GM23248 (cell line): ENCODE measurements at regions not wholly inside any gene's neighbourhood (a gene's known extent, or its start where the extent isn't known, plus 50 kb on each side); places are given as distances from the start of the nearest gene placed in this dataset.
A peak's percentile ranks its signal among the peaks of the same experiment; 100 is the strongest.

Experiments
- DNase-seq: peaks from one replicate; pipeline ENCODE4 v3.0.0-alpha.2; 2015
- H2AFZ ChIP-seq: fragments of 200-600 bp; sonication (generic); 2 replicates; pipeline ENCODE4 v1.6.1; 2016; ENCODE audit warnings: antibody characterized with exemption
- H3F3A ChIP-seq: fragments of 200-600 bp; sonication (generic); 2 replicates; pipeline ENCODE4 v1.6.1; 2016; ENCODE audit warnings: mild to moderate bottlenecking, antibody characterized with exemption, mixed run types; ENCODE audit not compliant: insufficient read depth
- H3K27ac ChIP-seq: fragments of 200-600 bp; sonication (generic); 2 replicates; pipeline ENCODE4 v1.5.1; 2016; ENCODE audit warnings: mild to moderate bottlenecking
- H3K27me3 ChIP-seq: fragments of 200-600 bp; sonication (generic); replicated peaks from 2 replicates; pipeline ENCODE4 v1.6.1; 2016; ENCODE audit warnings: mild to moderate bottlenecking; ENCODE audit not compliant: insufficient read depth
- H3K36me3 ChIP-seq: fragments of 200-600 bp; sonication (generic); 2 replicates; pipeline ENCODE4 v1.6.1; 2016; ENCODE audit warnings: low read depth, mild to moderate bottlenecking
- H3K4me1 ChIP-seq: fragments of 200-600 bp; sonication (generic); 2 replicates; pipeline ENCODE4 v1.6.1; 2016; ENCODE audit warnings: mild to moderate bottlenecking; ENCODE audit not compliant: insufficient read depth
- H3K4me2 ChIP-seq: fragments of 200-600 bp; sonication (generic); one replicate; pipeline ENCODE4 v1.6.1; 2016; ENCODE audit warnings: mild to moderate bottlenecking; ENCODE audit not compliant: unreplicated experiment
- H3K4me3 ChIP-seq: fragments of 200-600 bp; sonication (generic); 2 replicates; pipeline ENCODE4 v1.5.1; 2016; ENCODE audit warnings: mild to moderate bottlenecking
- H3K79me2 ChIP-seq: fragments of 200-600 bp; sonication (generic); 2 replicates; pipeline ENCODE4 v1.6.1; 2016; ENCODE audit warnings: mild to moderate bottlenecking; ENCODE audit not compliant: insufficient read depth
- H3K9ac ChIP-seq: fragments of 200-600 bp; sonication (generic); 2 replicates; pipeline ENCODE4 v1.6.1; 2016; ENCODE audit warnings: mild to moderate bottlenecking
- H3K9me2 ChIP-seq: fragments of 200-600 bp; sonication (generic); 2 replicates; pipeline ENCODE4 v1.6.1; 2016; ENCODE audit warnings: mixed run types, mild to moderate bottlenecking, moderate library complexity; ENCODE audit not compliant: insufficient read depth
- H3K9me3 ChIP-seq: fragments of 200-600 bp; sonication (generic); one replicate; pipeline ENCODE4 v1.6.1; 2017; ENCODE audit warnings: low read depth
- H4K20me1 ChIP-seq: fragments of 200-600 bp; sonication (generic); 2 replicates; pipeline ENCODE4 v1.6.0; 2016; ENCODE audit not compliant: insufficient read depth
- EZH2 ChIP-seq: fragments of 200-600 bp; sonication (generic); IDR thresholded peaks from 2 replicates; pipeline ENCODE4 v1.6.1; 2018; ENCODE audit warnings: antibody characterized with exemption, mild to moderate bottlenecking; ENCODE audit not compliant: insufficient read depth, poor library complexity, severe bottlenecking
- EZH2phosphoT487 ChIP-seq: fragments of 200-600 bp; sonication (generic); IDR thresholded peaks from 2 replicates; pipeline ENCODE4 v1.6.1; 2018; ENCODE audit warnings: antibody characterized with exemption, moderate library complexity, mild to moderate bottlenecking, low read depth; ENCODE audit not compliant: insufficient read depth
- WGBS, 2 experiments: methylation state at CpG; one replicate each; pipeline ENCODE4 v1.1.6; 2015 to 2017; ENCODE audit warnings: low lambda C conversion rate in 2 of 2, low coverage in 1 of 2; ENCODE audit errors: missing lambda C conversion rate in 2 of 2; 5-methylcytosine and 5-hydroxymethylcytosine counted together
- in situ Hi-C: fragments of 300-500 bp; cut with MboI; formaldehyde crosslinking; loops from 2 replicates; pipeline ENCODE4 v1.15.0; 2020

GRCh38 chr14:89017417-89017816, 193.0 kb downstream of the TTC8 start:
- 90 to 94% methylated on average over 4 of the region's 4 CpGs for WGBS, 2 experiments
- peak; percentile 30 for DNase-seq
- in situ Hi-C loops: loop anchor here (25.0 kb wide), 1 partner anchor 355 kb away; no protein-coding TSS in a partner anchor

DNA sequence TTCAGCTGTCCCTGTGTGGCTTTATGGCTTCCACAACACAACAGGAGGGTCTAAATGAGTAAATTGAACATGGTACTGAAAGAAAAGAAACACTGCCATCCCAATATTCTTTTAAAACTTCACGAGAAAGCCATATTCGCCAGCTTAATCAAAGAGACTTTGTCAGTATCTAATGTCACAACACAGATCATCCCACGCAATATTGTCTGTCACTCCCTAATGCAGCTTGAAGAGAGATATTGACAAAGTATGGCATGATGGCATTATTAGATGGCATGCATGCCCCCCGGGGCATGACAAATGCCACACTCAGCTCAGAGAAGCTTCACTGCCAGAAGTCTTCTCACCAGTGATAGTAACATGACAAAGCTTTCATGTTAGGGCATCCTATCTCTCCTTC, 197.8 kb downstream of the TTC8 start:
- peaks cover 22% of the 10 kb centered on the region for H3F3A ChIP-seq
- DNase-seq: no peak
- H3K4me1 ChIP-seq: peaks cover 10% of the 10 kb centered on the region; the same call in 1 of the 2 replicates
- H3K4me2 ChIP-seq: no peak overlapping the region
- H3K9ac ChIP-seq: no peak overlapping the region
- H3K79me2 ChIP-seq: no peaks in the 10 kb centered on the region
- in situ Hi-C loops: loop anchor here (10.0 to 25.0 kb wide), 2 partner anchors 360 to 893 kb away; no protein-coding TSS in a partner anchor
- H3K4me3 ChIP-seq: no peak overlapping the region
- H3K9me3 ChIP-seq: no peaks in the 10 kb centered on the region
- no peaks in the 10 kb centered on the region for H3K36me3 ChIP-seq
- H3K9me2 ChIP-seq: no peaks in the 10 kb centered on the region
- TF ChIP-seq EZH2phosphoT487 (no peak), EZH2 (no peak)
- 81 to 90% methylated on average over 4 of the region's 4 CpGs for WGBS, 2 experiments
- no peak overlapping the region for H3K27ac ChIP-seq
- no peaks in the 10 kb centered on the region for H4K20me1 ChIP-seq
- H3K27me3 ChIP-seq: no peaks in the 10 kb centered on the region
- no peak overlapping the region for H2AFZ ChIP-seq

More at GRCh38 chr14:89017417-89017816, 193.0 kb downstream of the TTC8 start:
- Histone ChIP-seq H3K4me3 (no peak overlapping the region), H3K79me2 (no peaks in the 10 kb centered on the region), H3F3A (no peaks in the 10 kb centered on the region), H3K27me3 (no peaks in the 10 kb centered on the region), H3K4me2 (no peak overlapping the region), H3K9me3 (no peaks in the 10 kb centered on the region), H2AFZ (no peak overlapping the region), H3K9ac (no peak overlapping the region), H3K27ac (no peak overlapping the region), H3K9me2 (no peaks in the 10 kb centered on the region), H3K36me3 (no peaks in the 10 kb centered on the region), H3K4me1 (no peaks in the 10 kb centered on the region), H4K20me1 (no peaks in the 10 kb centered on the region)
- TF ChIP-seq EZH2phosphoT487 (no peak), EZH2 (no peak)

- no peaks in the 10 kb centered on the region for H4K20me1 ChIP-seq
- H3K9ac ChIP-seq: no peak overlapping the region
- TF ChIP-seq EZH2phosphoT487 (no peak), EZH2 (no peak)
- H3K4me3 ChIP-seq: no peak overlapping the region
- H3K27ac ChIP-seq: 0 out of 2 replicates have a peak overlapping the region, but pooled peaks have one; percentile 81
- peaks cover 22% of the 10 kb centered on the region for H3F3A ChIP-seq
- H3K79me2 ChIP-seq: no peaks in the 10 kb centered on the region
- H3K36me3 ChIP-seq: no peaks in the 10 kb centered on the region
- no peaks in the 10 kb centered on the region for H3K9me3 ChIP-seq
- no peak overlapping the region for H2AFZ ChIP-seq
- DNase-seq: no peak
- WGBS, 2 experiments: 62 to 70% methylated on average over 4 of the region's 4 CpGs
- in situ Hi-C loops: loop anchor here (10.0 to 25.0 kb wide), 3 partner anchors 362 to 890 kb away; partner anchors contain the start of gene FOXN3
- no peaks in the 10 kb centered on the region for H3K9me2 ChIP-seq
- peaks cover 10% of the 10 kb centered on the region; the same call in 1 of the 2 replicates for H3K4me1 ChIP-seq
- H3K4me2 ChIP-seq: no peak overlapping the region
- H3K27me3 ChIP-seq: no peaks in the 10 kb centered on the region
These were observed 200.2 kb downstream of the TTC8 start for GRCh38 chr14:89024691-89025090.

DNA sequence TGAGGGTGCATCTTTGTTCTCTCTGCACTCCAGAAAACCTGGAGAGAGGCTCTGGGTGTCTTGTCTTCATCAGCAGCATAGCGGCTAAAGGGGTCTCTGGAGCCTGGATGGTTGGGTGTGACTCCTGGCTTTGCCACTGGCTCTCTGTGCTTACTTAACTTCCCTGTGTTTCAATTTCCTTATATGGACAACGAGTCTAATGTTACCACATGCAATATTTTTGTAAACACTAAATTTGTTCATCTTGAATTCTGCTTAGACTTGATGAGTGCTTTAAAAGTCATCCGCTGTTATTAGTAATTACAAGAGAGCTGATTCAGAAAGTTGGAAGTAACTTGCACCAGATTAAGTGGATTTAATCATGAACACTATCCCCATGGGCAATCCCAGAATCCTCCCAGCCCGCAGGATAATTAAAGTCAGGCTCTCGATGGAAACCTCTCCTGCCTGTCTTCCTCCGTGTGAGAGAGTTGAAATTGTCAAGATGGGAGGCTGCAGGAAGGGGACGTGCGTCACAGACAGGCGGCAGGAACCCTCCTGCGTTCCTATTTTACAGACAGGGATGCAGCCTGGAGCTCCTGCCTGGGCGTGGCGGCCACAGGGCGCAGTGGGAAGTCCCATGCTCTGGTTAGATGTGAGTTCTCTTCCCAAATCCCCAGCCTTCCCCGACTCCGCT, 201.2 kb downstream of the TTC8 start:
- H3K9me3 ChIP-seq: no peaks in the 10 kb centered on the region
- peaks cover 10% of the 10 kb centered on the region; the same call in 1 of the 2 replicates for H3K4me1 ChIP-seq
- in situ Hi-C loops: loop anchor here (10.0 to 25.0 kb wide), 2 partner anchors 387 to 889 kb away; partner anchors contain the start of gene FOXN3
- peak overlapping the region; percentile 81 for H3K27ac ChIP-seq
- H3K9ac ChIP-seq: peak overlapping the region; percentile 66
- peak overlapping the region; percentile 66 for H3K4me2 ChIP-seq
- H3K27me3 ChIP-seq: no peaks in the 10 kb centered on the region
- TF ChIP-seq EZH2 (no peak), EZH2phosphoT487 (peak; percentile 96)
- H3K4me3 ChIP-seq: peak overlapping the region; percentile 54
- no peaks in the 10 kb centered on the region for H3K79me2 ChIP-seq
- peaks cover 22% of the 10 kb centered on the region for H3F3A ChIP-seq
- H4K20me1 ChIP-seq: no peaks in the 10 kb centered on the region
- no peaks in the 10 kb centered on the region for H3K9me2 ChIP-seq
- peak; percentile 91 for DNase-seq
- H3K36me3 ChIP-seq: no peaks in the 10 kb centered on the region
- 7 to 9% methylated on average over 15 of the region's 15 CpGs for WGBS, 2 experiments
- H2AFZ ChIP-seq: peak overlapping the region; percentile 59
